Lower lobe of right lung (tissue), 2 donors: ENCODE measurements at regions not wholly inside any gene's neighbourhood (a gene's known extent, or its start where the extent isn't known, plus 50 kb on each side); places are given as distances from the start of the nearest gene placed in this dataset.

Source experiments
- ATAC-seq, 2 donors: fragments of 200-7000 bp; cut with Tn5 transposase; one replicate each; pipeline ENCODE4 v1.9.1; 2020 to 2022; ENCODE audit warnings: mild to moderate bottlenecking in 2 of 2, moderate library complexity in 2 of 2
- DNase-seq: peaks from one replicate; pipeline ENCODE4 v3.0.0-alpha.2; 2020
- H3K27ac ChIP-seq: fragments of 200-600 bp; one replicate; pipeline ENCODE4 v1.8.0; 2022
- H3K27me3 ChIP-seq: fragments of 200-600 bp; one replicate; pipeline ENCODE4 v1.8.0; 2022; ENCODE audit warnings: low read depth
- H3K36me3 ChIP-seq: fragments of 200-600 bp; one replicate; pipeline ENCODE4 v1.8.0; 2022; ENCODE audit warnings: mild to moderate bottlenecking
- H3K4me1 ChIP-seq: fragments of 200-600 bp; one replicate; pipeline ENCODE4 v1.8.0; 2022
- H3K4me3 ChIP-seq: fragments of 200-600 bp; one replicate; pipeline ENCODE4 v1.8.0; 2022; ENCODE audit warnings: mild to moderate bottlenecking
- H3K9me3 ChIP-seq: fragments of 200-600 bp; one replicate; pipeline ENCODE4 v1.8.0; 2022
- intact Hi-C: fragments of 100-400 bp; cut with DNase I; formaldehyde crosslinking; loops from one replicate; pipeline ENCODE4 v1.11.0; 2022
- TF ChIP-seq, protein P1 (sequence below): fragments of 200-600 bp; IDR thresholded peaks from one replicate; pipeline ENCODE4 v1.8.0; 2022; ENCODE audit warnings: antibody characterized with exemption, mild to moderate bottlenecking
- donor health status: DM: no; HTN: yes; CAD: no; lungs with severe emphysema.

DNA sequence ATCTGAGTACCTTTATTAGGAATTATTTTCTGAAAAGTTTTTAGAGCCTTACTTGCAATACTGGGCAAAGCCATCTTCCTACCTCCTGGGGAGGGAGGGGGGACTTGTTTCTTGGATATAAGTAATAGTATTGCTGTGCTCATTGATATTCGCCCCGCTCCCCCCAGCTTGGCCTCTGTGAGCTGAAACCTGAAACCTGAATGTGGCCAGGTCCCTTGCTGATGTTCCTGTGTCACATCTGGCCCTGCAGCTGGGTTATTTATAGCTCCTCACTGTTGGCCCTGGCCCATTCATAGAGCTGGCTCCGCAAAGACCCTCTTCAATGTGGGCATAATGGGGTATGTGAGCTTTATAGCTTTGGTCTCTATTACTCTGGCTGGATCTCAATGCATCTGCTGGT, 59.5 kb downstream of the FRMPD3 start:
- Histone ChIP-seq H3K36me3 (no peaks in the 10 kb centered on the region), H3K4me1 (no peaks in the 10 kb centered on the region), H3K9me3 (no peaks in the 10 kb centered on the region), H3K27ac (no peak overlapping the region), H3K27me3 (peaks cover 10% of the 10 kb centered on the region), H3K4me3 (no peak overlapping the region)
- TF ChIP-seq, protein P1, sequence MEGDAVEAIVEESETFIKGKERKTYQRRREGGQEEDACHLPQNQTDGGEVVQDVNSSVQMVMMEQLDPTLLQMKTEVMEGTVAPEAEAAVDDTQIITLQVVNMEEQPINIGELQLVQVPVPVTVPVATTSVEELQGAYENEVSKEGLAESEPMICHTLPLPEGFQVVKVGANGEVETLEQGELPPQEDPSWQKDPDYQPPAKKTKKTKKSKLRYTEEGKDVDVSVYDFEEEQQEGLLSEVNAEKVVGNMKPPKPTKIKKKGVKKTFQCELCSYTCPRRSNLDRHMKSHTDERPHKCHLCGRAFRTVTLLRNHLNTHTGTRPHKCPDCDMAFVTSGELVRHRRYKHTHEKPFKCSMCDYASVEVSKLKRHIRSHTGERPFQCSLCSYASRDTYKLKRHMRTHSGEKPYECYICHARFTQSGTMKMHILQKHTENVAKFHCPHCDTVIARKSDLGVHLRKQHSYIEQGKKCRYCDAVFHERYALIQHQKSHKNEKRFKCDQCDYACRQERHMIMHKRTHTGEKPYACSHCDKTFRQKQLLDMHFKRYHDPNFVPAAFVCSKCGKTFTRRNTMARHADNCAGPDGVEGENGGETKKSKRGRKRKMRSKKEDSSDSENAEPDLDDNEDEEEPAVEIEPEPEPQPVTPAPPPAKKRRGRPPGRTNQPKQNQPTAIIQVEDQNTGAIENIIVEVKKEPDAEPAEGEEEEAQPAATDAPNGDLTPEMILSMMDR, result no peak
- DNase-seq (no peak), ATAC-seq (no peak)
- intact Hi-C loops, result no loop called here

DNA sequence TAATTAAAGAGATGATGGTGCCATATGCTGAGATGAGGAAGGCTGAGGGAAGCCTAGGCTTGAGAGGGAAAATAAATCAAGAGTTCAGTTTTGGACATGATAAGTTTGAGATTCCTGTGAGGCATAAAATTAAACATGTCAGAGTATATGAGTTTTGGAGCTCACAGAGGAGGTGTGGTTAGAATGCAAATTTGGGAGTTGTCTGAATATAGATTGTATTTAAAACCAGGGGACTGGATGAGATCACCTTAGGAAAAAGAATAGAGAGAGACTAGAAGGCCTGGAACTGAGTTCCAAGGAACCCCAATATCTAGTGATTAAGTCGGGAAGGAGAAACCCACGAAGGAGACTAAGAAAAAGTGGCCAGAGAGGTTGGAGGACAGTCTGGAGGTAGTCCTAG, 65.5 kb downstream of the FRMPD3 start:
- Histone ChIP-seq H3K36me3 (no peaks in the 10 kb centered on the region), H3K27ac (no peak overlapping the region), H3K9me3 (no peaks in the 10 kb centered on the region), H3K4me3 (no peak overlapping the region), H3K27me3 (no peaks in the 10 kb centered on the region), H3K4me1 (no peaks in the 10 kb centered on the region)
- ATAC-seq (no peak), DNase-seq (no peak)
- intact Hi-C loops, result no loop called here
- TF ChIP-seq, protein P1, result no peak

DNA sequence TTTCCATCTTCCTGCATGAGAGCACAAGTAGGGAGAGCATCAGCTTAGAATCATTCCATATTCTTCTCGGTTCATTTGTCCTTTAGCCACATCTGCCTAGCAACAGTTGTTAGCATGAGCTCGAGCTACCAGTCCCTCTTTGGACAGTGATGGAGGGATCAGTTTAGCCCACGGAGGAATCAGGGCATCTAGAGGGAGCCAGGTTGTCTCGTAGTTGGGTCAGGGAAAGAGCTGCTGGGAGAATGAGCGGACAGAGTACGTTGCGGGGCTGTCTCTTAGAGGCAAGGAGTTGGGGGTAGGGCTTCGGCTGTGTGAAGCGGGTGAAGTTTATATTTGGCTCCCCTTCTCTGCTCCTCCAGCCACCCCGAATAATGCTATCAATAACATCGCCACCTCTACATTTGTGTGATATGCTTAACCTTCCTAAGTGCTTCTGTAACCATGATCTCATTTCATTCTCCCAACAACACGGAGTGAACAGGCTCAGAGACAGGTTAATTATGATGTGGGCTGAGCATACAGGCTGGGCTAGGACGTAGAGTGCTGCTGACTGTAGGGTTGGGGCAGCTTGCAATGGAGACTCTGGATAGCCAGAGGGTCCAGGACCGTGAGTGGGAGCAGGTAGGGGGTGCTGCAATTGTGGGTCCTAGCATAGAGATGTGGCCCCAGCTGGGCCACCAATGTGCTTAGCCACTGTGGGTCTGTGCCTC, 72.6 kb downstream of the FRMPD3 start:
- Histone ChIP-seq H3K4me3 (no peak overlapping the region), H3K27ac (no peak overlapping the region), H3K4me1 (no peaks in the 10 kb centered on the region), H3K36me3 (no peaks in the 10 kb centered on the region), H3K9me3 (no peaks in the 10 kb centered on the region), H3K27me3 (no peaks in the 10 kb centered on the region)
- TF ChIP-seq, protein P1, result no peak
- no peak for ATAC-seq
- intact Hi-C loops, result no loop called here
- DNase-seq, result no peak

DNA sequence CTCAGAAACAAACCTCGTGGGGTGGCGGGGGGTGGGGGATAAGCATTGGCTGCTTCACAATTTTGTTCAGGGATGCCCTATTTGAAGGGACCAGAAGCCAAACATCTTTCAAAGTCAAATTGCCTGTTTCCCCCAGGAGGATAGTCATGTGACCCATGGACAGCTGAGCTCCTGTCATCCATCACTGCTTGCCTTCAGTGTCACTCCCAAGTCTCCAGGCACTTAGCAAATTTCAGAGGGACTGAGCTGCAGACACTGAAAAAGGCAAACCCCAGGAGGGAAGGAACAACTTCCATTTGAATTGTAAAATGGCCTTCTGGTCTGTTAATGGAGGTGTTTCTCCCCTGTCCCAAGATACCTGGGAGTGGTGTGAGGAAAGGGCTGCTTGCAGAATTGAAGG, 73.4 kb downstream of the FRMPD3 start:
- intact Hi-C loops, result no loop called here
- H3K4me3 ChIP-seq, result no peak overlapping the region
- H3K27ac ChIP-seq, result no peak overlapping the region
- H3K4me1 ChIP-seq, result no peaks in the 10 kb centered on the region
- H3K27me3 ChIP-seq, result no peaks in the 10 kb centered on the region
- TF ChIP-seq, protein P1, result no peak
- H3K36me3 ChIP-seq, result no peaks in the 10 kb centered on the region
- ATAC-seq, result no peak
- no peaks in the 10 kb centered on the region for H3K9me3 ChIP-seq
- no peak for DNase-seq

DNA sequence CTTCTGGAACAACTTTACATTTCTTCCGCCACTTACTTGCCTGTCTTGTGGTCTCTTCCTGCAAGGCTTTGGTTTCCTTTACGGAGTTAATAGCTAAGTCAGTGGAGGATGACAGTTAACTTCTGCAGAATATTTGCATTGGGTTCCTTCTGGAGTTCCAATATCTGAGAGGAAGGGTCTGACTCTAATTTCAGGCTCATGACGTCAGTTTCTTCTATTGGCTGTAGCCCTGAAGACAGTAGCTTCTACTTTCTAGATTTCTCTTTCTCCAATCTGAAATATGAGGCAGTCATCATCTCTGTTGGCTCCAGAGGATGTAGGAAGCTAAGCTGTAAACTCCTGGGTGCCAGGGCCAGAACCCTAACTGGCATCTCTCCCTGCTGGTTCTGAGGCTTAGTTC, 76.7 kb downstream of the FRMPD3 start:
- TF ChIP-seq, protein P1, result no peak
- DNase-seq (no peak), ATAC-seq (no peak)
- Histone ChIP-seq H3K9me3 (no peaks in the 10 kb centered on the region), H3K36me3 (no peaks in the 10 kb centered on the region), H3K4me3 (no peak overlapping the region), H3K27me3 (no peaks in the 10 kb centered on the region), H3K4me1 (no peaks in the 10 kb centered on the region), H3K27ac (no peak overlapping the region)
- intact Hi-C loops, result no loop called here

DNA sequence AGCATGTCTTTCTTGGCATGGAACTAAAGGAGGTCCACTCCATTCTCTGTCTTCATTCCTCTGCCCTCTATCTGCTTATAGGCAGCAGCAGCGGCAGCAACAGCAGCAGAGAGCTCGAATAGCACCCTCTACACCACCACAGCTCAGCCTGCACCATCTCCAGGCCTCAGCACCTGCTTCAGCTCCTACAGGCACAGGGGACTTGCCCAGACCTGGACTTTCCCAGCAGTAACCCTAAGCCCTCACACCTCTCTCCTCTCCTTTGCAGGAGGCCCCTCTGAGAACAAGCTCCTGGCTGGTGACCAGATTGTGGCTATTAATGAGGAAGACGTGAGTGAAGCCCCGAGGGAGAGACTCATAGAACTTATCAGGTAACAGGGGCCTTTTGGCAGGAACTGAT, 80.7 kb downstream of the FRMPD3 start:
- TF ChIP-seq, protein P1, result no peak
- no peak for DNase-seq
- Histone ChIP-seq H3K9me3 (no peaks in the 10 kb centered on the region), H3K27me3 (no peaks in the 10 kb centered on the region), H3K4me3 (no peak overlapping the region), H3K27ac (no peak overlapping the region), H3K4me1 (no peaks in the 10 kb centered on the region), H3K36me3 (no peaks in the 10 kb centered on the region)
- no peak for ATAC-seq
- intact Hi-C loops, result no loop called here
